Keratinocyte (primary cell): ENCODE measurements at regions not wholly inside any gene's neighbourhood (a gene's known extent, or its start where the extent isn't known, plus 50 kb on each side); places are given as distances from the start of the nearest gene placed in this dataset.

Experiments used
- DNase-seq: peaks from one replicate; pipeline ENCODE4 v3.0.0-alpha.2; 2011; ENCODE audit warnings: low read depth, missing footprints, low spot score
- FAIRE-seq: peaks from 2 replicates; lab custom pipeline; 2011; peaks lifted over from hg19 to GRCh38; lab: Jason Lieb, UNC
- H2AFZ ChIP-seq: 2 replicates; pipeline ENCODE4 v1.6.0; 2012; ENCODE audit warnings: low read length, control low read depth, inconsistent platforms; ENCODE audit not compliant: control insufficient read depth
- H3K27ac ChIP-seq: 2 replicates; pipeline ENCODE4 v1.5.1; 2011; ENCODE audit warnings: low read length; ENCODE audit not compliant: control insufficient read depth, insufficient read depth
- H3K27me3 ChIP-seq: 3 replicates; pipeline ENCODE4 v1.6.0; 2011; ENCODE audit warnings: low read length; ENCODE audit not compliant: control insufficient read depth, insufficient read depth; ENCODE audit errors: extremely low read depth
- H3K36me3 ChIP-seq, 2 experiments: 2 replicates in 1 of 2; 3 replicates in 1 of 2; pipeline ENCODE4 v1.5.1; 2011; ENCODE audit warnings: low read length in 2 of 2, mild to moderate bottlenecking in 1 of 2; ENCODE audit not compliant: control insufficient read depth in 2 of 2, insufficient read depth in 2 of 2; ENCODE audit errors: extremely low read depth in 1 of 2
- H3K4me1 ChIP-seq: 3 replicates; pipeline ENCODE4 v1.5.1; 2011; ENCODE audit warnings: low read length; ENCODE audit not compliant: control insufficient read depth, insufficient read depth; ENCODE audit errors: extremely low read depth
- H3K4me2 ChIP-seq: 3 replicates; pipeline ENCODE4 v1.6.0; 2011; ENCODE audit warnings: low read depth, low read length; ENCODE audit not compliant: control insufficient read depth, insufficient read depth; ENCODE audit errors: extremely low read depth
- H3K4me3 ChIP-seq, 3 experiments: fragments of 200-600 bp in 1 of 3; sonication (generic) in 1 of 3; 2 replicates in 2 of 3; 3 replicates in 1 of 3; pipeline ENCODE4 v1.5.1; 2011 to 2016; ENCODE audit warnings: low read length in 3 of 3, mild to moderate bottlenecking in 3 of 3, control low read depth in 2 of 3, inconsistent platforms in 1 of 3, low read depth in 1 of 3, mixed read lengths in 1 of 3, mixed run types in 1 of 3, moderate library complexity in 1 of 3; ENCODE audit not compliant: control insufficient read depth in 2 of 3, insufficient read depth in 2 of 3; ENCODE audit errors: extremely low read depth in 1 of 3
- H3K79me2 ChIP-seq: 2 replicates; pipeline ENCODE4 v1.6.0; 2012; ENCODE audit warnings: low read length; ENCODE audit not compliant: control insufficient read depth, insufficient read depth
- H3K9ac ChIP-seq: 3 replicates; pipeline ENCODE4 v1.6.0; 2011; ENCODE audit warnings: low read length; ENCODE audit not compliant: control insufficient read depth, insufficient read depth; ENCODE audit errors: extremely low read depth
- H3K9me1 ChIP-seq: 3 replicates; pipeline ENCODE4 v1.6.0; 2011; ENCODE audit warnings: low read length; ENCODE audit not compliant: control insufficient read depth, insufficient read depth; ENCODE audit errors: extremely low read depth
- H3K9me3 ChIP-seq: 2 replicates; pipeline ENCODE4 v1.5.1; 2012; ENCODE audit warnings: low read depth, low read length; ENCODE audit not compliant: control insufficient read depth
- H4K20me1 ChIP-seq: 3 replicates; pipeline ENCODE4 v1.6.0; 2011; ENCODE audit warnings: low read length; ENCODE audit not compliant: control insufficient read depth, insufficient read depth; ENCODE audit errors: extremely low read depth
- EZH2 ChIP-seq: IDR thresholded peaks from one replicate; pipeline ENCODE4 v1.6.1; 2012; ENCODE audit warnings: inconsistent platforms, mild to moderate bottlenecking, low read length, moderate library complexity
- dilution Hi-C: fragments of 300-500 bp; cut with MboI; formaldehyde crosslinking; loops from one replicate; pipeline ENCODE4 v1.7.0; 2020; ENCODE audit warnings: low sequenced_read_pairs; ENCODE audit not compliant: extremely low pct_ligation_motif_present
- TF ChIP-seq, protein P1 (sequence below), 3 experiments: IDR thresholded peaks in 1 of 3; conservative IDR thresholded peaks in 1 of 3; optimal IDR thresholded peaks in 1 of 3; 2 replicates in 2 of 3; 3 replicates in 1 of 3; pipeline versions ENCODE3 to v1.5.1; 2011; ENCODE audit warnings: low read length in 3 of 3, mild to moderate bottlenecking in 3 of 3, moderate library complexity in 2 of 3, control low read depth in 1 of 3, inconsistent platforms in 1 of 3; ENCODE audit not compliant: insufficient read depth in 2 of 3; ENCODE audit errors: extremely low read depth in 1 of 3

GRCh38 chr1:209462433-209462832 is 121.1 kb upstream of the CAMK1G start:
- TF ChIP-seq, protein P1, sequence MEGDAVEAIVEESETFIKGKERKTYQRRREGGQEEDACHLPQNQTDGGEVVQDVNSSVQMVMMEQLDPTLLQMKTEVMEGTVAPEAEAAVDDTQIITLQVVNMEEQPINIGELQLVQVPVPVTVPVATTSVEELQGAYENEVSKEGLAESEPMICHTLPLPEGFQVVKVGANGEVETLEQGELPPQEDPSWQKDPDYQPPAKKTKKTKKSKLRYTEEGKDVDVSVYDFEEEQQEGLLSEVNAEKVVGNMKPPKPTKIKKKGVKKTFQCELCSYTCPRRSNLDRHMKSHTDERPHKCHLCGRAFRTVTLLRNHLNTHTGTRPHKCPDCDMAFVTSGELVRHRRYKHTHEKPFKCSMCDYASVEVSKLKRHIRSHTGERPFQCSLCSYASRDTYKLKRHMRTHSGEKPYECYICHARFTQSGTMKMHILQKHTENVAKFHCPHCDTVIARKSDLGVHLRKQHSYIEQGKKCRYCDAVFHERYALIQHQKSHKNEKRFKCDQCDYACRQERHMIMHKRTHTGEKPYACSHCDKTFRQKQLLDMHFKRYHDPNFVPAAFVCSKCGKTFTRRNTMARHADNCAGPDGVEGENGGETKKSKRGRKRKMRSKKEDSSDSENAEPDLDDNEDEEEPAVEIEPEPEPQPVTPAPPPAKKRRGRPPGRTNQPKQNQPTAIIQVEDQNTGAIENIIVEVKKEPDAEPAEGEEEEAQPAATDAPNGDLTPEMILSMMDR (optimal IDR thresholded peaks at IDR 0.05 in 1 of 3, IDR thresholded peaks at IDR 0.05 in 1 of 3, conservative IDR thresholded peaks at IDR 0.05 in 1 of 3; ENCODE audit: extremely low read depth in 1 of 3, insufficient read depth in 2 of 3, low read length in 3 of 3) = no peak
- TF ChIP-seq EZH2 = no peak
- no peak for FAIRE-seq
- no peak overlapping the region for H3K4me3 ChIP-seq
- H3K4me2 ChIP-seq = no peak overlapping the region
- no peaks in the 10 kb centered on the region for H3K79me2 ChIP-seq
- H3K9me3 ChIP-seq = peaks cover 3% of the 10 kb centered on the region
- H3K27me3 ChIP-seq = no peaks in the 10 kb centered on the region
- no peak overlapping the region for H3K27ac ChIP-seq
- dilution Hi-C loops = no loop called here
- H4K20me1 ChIP-seq = no peaks in the 10 kb centered on the region
- no peak for DNase-seq
- no peak overlapping the region for H3K9ac ChIP-seq
- H3K9me1 ChIP-seq = no peaks in the 10 kb centered on the region
- no peak overlapping the region for H2AFZ ChIP-seq
- no peaks in the 10 kb centered on the region for H3K4me1 ChIP-seq
- no peaks in the 10 kb centered on the region for H3K36me3 ChIP-seq

GRCh38 chr1:209463441-209463840 is 120.1 kb upstream of the CAMK1G start:
- Histone ChIP-seq H3K4me3 (no peak overlapping the region), H2AFZ (no peak overlapping the region), H3K9me1 (no peaks in the 10 kb centered on the region), H3K9ac (no peak overlapping the region), H4K20me1 (no peaks in the 10 kb centered on the region), H3K79me2 (no peaks in the 10 kb centered on the region), H3K27ac (no peak overlapping the region), H3K9me3 (peaks cover 3% of the 10 kb centered on the region), H3K4me1 (no peaks in the 10 kb centered on the region), H3K4me2 (no peak overlapping the region), H3K36me3 (no peaks in the 10 kb centered on the region), H3K27me3 (no peaks in the 10 kb centered on the region)
- FAIRE-seq (no peak), DNase-seq (no peak)
- TF ChIP-seq, protein P1 (optimal IDR thresholded peaks at IDR 0.05 in 1 of 3, IDR thresholded peaks at IDR 0.05 in 1 of 3, conservative IDR thresholded peaks at IDR 0.05 in 1 of 3; ENCODE audit: extremely low read depth in 1 of 3, insufficient read depth in 2 of 3, low read length in 3 of 3) = no peak
- TF ChIP-seq EZH2 = no peak
- dilution Hi-C loops = no loop called here
